Effector CD8-positive, alpha-beta T cell (primary cell): ENCODE measurements at regions not wholly inside any gene's neighbourhood (a gene's known extent, or its start where the extent isn't known, plus 50 kb on each side); places are given as distances from the start of the nearest gene placed in this dataset.

Experiments
- DNase-seq: peaks from one replicate; lab custom pipeline; 2025; lab: John Stamatoyannopoulos, UW

GRCh38 chr10:78543031-78543748 is 509.5 kb downstream of the RPS24 start:
- no peak for DNase-seq

GRCh38 chr10:78543749-78544362 is 510.2 kb downstream of the RPS24 start:
- DNase-seq: no peak

DNA sequence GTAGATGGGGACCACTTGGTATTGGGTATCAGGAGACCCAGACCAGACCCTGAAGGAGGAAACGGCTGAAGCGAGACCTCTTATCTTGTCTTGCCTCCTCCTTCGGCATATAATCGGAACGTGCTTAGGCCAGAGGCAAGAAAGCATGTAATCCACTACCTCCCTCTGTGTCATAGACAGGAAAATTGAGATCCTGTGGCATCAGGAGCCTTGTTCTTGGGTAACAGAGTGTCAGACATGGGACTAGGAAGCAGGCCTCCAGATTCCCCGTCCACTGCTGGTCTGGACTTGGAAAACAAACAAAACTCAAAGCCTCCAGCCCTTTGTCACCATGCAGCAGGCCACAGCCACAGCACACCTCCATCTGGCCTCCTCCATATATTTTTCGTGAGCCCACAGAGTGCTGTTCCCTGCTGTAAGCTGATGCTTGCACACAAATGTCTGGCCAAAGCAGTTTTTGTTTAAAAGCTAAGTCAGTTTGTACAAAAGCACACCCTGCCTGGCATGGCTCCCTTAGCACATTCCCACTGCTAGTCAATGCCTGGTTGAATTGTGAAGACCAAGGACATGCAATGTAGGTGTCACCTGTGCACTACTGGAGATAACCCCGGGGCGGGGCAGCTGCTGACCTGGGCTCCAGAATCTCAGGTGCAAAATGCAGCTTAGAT is 510.9 kb downstream of the RPS24 start:
- no peak for DNase-seq

- no peak for DNase-seq
Measured at GRCh38 chr10:78545756-78546155, 512.1 kb downstream of the RPS24 start.

DNA sequence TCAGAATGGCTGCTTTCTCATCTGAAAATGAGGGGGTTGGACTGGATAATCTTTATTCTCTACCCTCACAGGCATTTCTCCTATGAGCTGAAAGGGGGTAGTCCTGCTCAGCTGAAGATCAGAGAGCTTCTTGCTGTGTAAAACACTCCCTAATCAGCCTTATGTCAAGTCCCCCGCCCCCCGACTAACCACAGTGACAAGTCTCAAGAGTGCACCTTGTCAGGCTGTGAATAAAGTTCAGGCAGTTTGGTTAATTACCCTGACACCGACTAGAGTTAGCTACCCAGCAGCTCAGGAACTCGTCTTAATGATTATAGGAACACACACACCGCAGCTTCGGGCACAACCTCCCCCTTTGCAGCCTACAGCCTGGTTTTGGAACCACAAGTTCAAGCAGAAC is 513.7 kb downstream of the RPS24 start:
- no peak for DNase-seq

- DNase-seq: no peak
Measured at GRCh38 chr10:78547905-78548304, 514.2 kb downstream of the RPS24 start.

GRCh38 chr10:78548369-78548768 is 514.7 kb downstream of the RPS24 start:
- DNase-seq: no peak

GRCh38 chr10:78549140-78549935 is 515.7 kb downstream of the RPS24 start:
- no peak for DNase-seq

- no peak for DNase-seq
Measured at GRCh38 chr10:78550090-78550489, 516.4 kb downstream of the RPS24 start.

GRCh38 chr10:78550716-78551115 is 517.1 kb downstream of the RPS24 start:
- DNase-seq: no peak

DNA sequence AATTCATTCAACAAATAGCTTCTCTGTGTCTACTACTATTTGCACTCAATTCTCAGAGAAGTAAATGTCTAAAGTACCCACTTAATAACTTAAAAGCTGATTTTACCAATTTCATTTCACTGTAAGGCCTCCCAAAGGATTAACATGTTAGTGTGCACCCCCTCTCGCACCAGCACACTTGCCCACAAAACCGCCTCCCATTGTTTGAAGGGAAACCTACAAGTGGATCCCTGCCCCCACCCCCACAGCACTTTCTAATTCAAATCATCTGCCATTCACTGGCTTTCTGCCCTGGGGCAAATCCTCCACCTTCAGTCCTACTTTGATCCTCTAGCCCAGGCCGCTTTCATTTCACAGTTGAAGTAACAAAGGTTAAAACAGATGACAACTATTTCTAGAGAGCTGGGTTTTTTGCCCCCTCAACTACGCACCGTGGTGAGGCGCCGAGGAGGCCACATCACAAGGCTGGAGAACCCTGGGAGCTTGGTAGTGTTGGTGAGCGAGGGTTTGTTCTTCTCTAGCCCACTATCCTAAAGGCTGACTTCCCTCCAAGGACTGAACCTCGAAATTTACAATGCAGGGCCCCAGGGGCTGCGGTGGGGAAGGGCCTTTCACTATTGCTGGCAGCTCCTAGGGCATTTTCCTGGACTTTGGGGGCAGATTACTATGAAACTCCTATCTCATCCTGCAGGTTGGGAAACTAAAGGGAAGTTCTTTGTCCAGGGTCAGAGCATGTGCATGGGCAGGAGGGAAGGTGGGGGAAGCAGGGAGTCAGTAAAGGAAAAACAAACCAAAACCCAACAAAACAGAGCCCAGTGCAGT is 517.4 kb upstream of the ZMIZ1 start:
- DNase-seq: no peak

- DNase-seq: no peak
Measured at GRCh38 chr10:78552261-78552811, 516.4 kb upstream of the ZMIZ1 start.

DNA sequence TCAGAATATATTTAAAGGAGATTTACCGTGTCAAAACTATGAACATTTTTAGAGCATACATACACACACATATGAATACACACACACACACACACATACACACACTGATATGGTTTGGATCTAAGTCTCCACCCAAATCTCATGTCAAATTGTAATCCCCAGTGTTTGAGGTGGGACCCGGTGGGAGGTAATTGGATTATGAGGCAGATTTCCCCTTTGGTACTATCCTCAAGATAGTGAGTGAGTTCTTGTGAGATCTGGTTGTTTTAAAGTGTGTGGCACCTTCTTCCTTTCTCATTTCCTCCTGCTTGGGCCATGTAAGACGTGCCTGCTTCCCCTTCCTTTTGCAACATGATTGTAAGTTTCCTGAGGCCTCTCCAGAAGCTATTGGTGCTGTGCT is 515.0 kb upstream of the ZMIZ1 start:
- DNase-seq: no peak

DNA sequence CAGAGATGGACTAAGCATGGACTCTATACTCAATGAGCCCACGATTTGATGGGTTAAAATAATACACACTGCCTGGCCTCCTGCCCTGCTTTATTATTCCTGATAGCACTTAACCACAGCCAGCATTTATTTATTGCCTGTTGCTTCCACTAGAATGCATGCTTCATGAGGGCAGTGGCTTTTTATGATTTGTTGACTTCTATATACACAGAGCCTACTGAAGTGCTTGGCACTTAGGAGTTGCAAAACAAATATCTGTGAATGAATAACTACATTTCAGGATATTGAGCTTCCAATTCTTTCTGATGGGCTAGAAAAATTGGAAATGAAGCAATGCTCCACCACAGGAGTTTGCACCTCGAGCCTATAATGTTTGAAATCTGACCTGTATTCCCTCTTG is 513.6 kb upstream of the ZMIZ1 start:
- no peak for DNase-seq

- no peak for DNase-seq
Measured at GRCh38 chr10:78556705-78557432, 511.9 kb upstream of the ZMIZ1 start.

- no peak for DNase-seq
Measured at GRCh38 chr10:78557433-78557925, 511.3 kb upstream of the ZMIZ1 start.

- DNase-seq: no peak
Measured at GRCh38 chr10:78559661-78560340, 509.0 kb upstream of the ZMIZ1 start.

- DNase-seq: no peak
Measured at GRCh38 chr10:78560341-78560688, 508.5 kb upstream of the ZMIZ1 start.

GRCh38 chr10:78563314-78563713 is 505.5 kb upstream of the ZMIZ1 start:
- no peak for DNase-seq

DNA sequence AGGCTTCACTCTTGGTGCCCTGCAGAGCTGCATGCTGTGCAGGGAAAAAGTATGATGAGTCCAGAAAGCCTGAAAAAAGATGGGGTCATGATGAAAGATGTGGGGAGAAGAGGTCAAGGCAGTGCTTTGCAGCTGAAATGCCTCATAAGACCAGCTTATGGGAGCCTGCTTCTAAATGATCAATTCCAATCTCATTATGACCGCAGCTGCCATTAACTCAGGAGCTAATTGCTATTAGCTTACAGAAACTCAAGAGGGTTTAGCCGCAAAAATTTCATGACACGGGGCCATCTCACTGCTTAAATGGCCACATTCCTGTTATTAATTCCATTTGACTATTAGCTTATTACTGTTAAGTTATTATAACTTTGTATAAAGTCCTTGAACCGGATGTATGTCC is 502.9 kb upstream of the ZMIZ1 start:
- DNase-seq: no peak
